Neural cell (in vitro differentiated cells): ENCODE measurements at regions not wholly inside any gene's neighbourhood (a gene's known extent, or its start where the extent isn't known, plus 50 kb on each side); places are given as distances from the start of the nearest gene placed in this dataset.

Source experiments
- H2AFZ ChIP-seq: fragments of 200-600, 300-800 bp; sonication (generic), shearing (Covaris generic); 2 replicates; pipeline ENCODE4 v1.6.0; 2014; ENCODE audit warnings: low read depth, mild to moderate bottlenecking, antibody characterized with exemption, low read length, moderate library complexity
- H3F3A ChIP-seq: fragments of 200-600 bp; shearing (Covaris generic); 2 replicates; pipeline ENCODE4 v1.6.1; 2016; ENCODE audit warnings: mild to moderate bottlenecking, moderate library complexity, mixed read lengths, antibody characterized with exemption, low read length; ENCODE audit not compliant: insufficient read depth, poor library complexity, severe bottlenecking
- H3K27ac ChIP-seq: fragments of 200-600, 300-800 bp; sonication (generic), shearing (Covaris generic); 2 replicates; pipeline ENCODE4 v1.5.1; 2014; ENCODE audit warnings: mild to moderate bottlenecking, low read length, moderate library complexity
- H3K27me3 ChIP-seq: fragments of 300-800, 200-600 bp; sonication (generic), shearing (Covaris generic); 2 replicates; pipeline ENCODE4 v1.6.0; 2014; ENCODE audit warnings: mild to moderate bottlenecking, low read depth, low read length, moderate library complexity; ENCODE audit not compliant: insufficient read depth
- H3K36me3 ChIP-seq: fragments of 300-800, 200-600 bp; sonication (generic), shearing (Covaris generic); 2 replicates; pipeline ENCODE4 v1.5.1; 2014; ENCODE audit warnings: mild to moderate bottlenecking, antibody characterized with exemption, low read length, moderate library complexity; ENCODE audit not compliant: insufficient read depth
- H3K4me2 ChIP-seq: fragments of 300-800, 200-600 bp; sonication (generic), shearing (Covaris generic); 2 replicates; pipeline ENCODE4 v1.6.0; 2014; ENCODE audit warnings: mild to moderate bottlenecking, low read length
- H3K4me3 ChIP-seq: fragments of 300-800, 200-600 bp; sonication (generic), shearing (Covaris generic); 2 replicates; pipeline ENCODE4 v1.5.1; 2014; ENCODE audit warnings: mild to moderate bottlenecking, low read length, moderate library complexity
- H3K79me2 ChIP-seq: fragments of 200-600 bp; shearing (Covaris generic); replicated peaks from 2 replicates; pipeline ENCODE4 v1.6.0; 2014; ENCODE audit warnings: mild to moderate bottlenecking, low read length, moderate library complexity; ENCODE audit not compliant: insufficient read depth
- H3K9ac ChIP-seq: fragments of 300-800, 200-600 bp; sonication (generic), shearing (Covaris generic); 2 replicates; pipeline ENCODE4 v1.6.1; 2016; ENCODE audit warnings: mild to moderate bottlenecking, low read length, mixed read lengths
- H3K9me2 ChIP-seq: fragments of 200-600 bp; shearing (Covaris generic); 2 replicates; pipeline ENCODE4 v1.6.1; 2016; ENCODE audit warnings: mild to moderate bottlenecking, low read length, mixed read lengths; ENCODE audit not compliant: insufficient read depth
- H3K9me3 ChIP-seq: fragments of 200-600, 300-800 bp; sonication (generic), shearing (Covaris generic); 2 replicates; pipeline ENCODE4 v1.6.1; 2016; ENCODE audit warnings: mild to moderate bottlenecking, mixed run types, low read length, moderate library complexity, mixed read lengths
- H4K20me1 ChIP-seq: fragments of 200-600 bp; shearing (Covaris generic); 2 replicates; pipeline ENCODE4 v1.6.1; 2016; ENCODE audit warnings: mild to moderate bottlenecking, mixed run types; ENCODE audit not compliant: insufficient read depth
- EZH2 ChIP-seq: fragments of 200-600, 300-800 bp; shearing (Covaris generic), sonication (generic); IDR thresholded peaks from 2 replicates; pipeline ENCODE4 v1.6.1; 2014; ENCODE audit warnings: antibody characterized with exemption, low read length, borderline replicate concordance, mild to moderate bottlenecking; ENCODE audit not compliant: insufficient read depth, poor library complexity, severe bottlenecking
- MXI1 ChIP-seq: fragments of 450-650 bp; conservative IDR thresholded peaks from 2 replicates; pipeline ENCODE4 v1.6.1; 2014; ENCODE audit warnings: antibody characterized with exemption, mild to moderate bottlenecking; ENCODE audit not compliant: poor library complexity, severe bottlenecking
- REST ChIP-seq: IDR thresholded peaks from 2 replicates; pipeline ENCODE4 v1.6.1; 2012; ENCODE audit warnings: borderline replicate concordance
- SMC3 ChIP-seq: fragments of 450-650 bp; conservative IDR thresholded peaks from 2 replicates; pipeline ENCODE4 v1.6.1; 2014; ENCODE audit warnings: antibody characterized with exemption, mild to moderate bottlenecking, moderate library complexity; ENCODE audit not compliant: poor library complexity
- TAF1 ChIP-seq: IDR thresholded peaks from 2 replicates; pipeline ENCODE4 v1.6.1; 2012; ENCODE audit warnings: low read depth

GRCh38 chr2:217071416-217071815 lies 211.6 kb upstream of the TNP1 start:
- Histone ChIP-seq H3K79me2 (no peaks in the 10 kb centered on the region), H3K9me3 (no peaks in the 10 kb centered on the region), H3K9ac (no peak overlapping the region), H3K27ac (no peak overlapping the region), H3K4me2 (no peak overlapping the region), H3K27me3 (no peaks in the 10 kb centered on the region), H2AFZ (no peak overlapping the region), H3F3A (no peaks in the 10 kb centered on the region), H3K4me3 (no peak overlapping the region), H4K20me1 (no peaks in the 10 kb centered on the region), H3K9me2 (no peaks in the 10 kb centered on the region), H3K36me3 (no peaks in the 10 kb centered on the region)
- no peak for TF ChIP-seq REST
- no peak for TF ChIP-seq MXI1

GRCh38 chr2:217070611-217071010 lies 210.7 kb upstream of the TNP1 start:
- H3K9ac ChIP-seq = no peak overlapping the region
- no peak overlapping the region for H3K4me3 ChIP-seq
- no peak overlapping the region for H3K27ac ChIP-seq

More at GRCh38 chr2:217070611-217071010, 210.7 kb upstream of the TNP1 start:
- Histone ChIP-seq H4K20me1 (no peaks in the 10 kb centered on the region), H3K9me3 (no peaks in the 10 kb centered on the region), H3F3A (no peaks in the 10 kb centered on the region), H3K79me2 (no peaks in the 10 kb centered on the region), H3K4me2 (no peak overlapping the region), H3K36me3 (no peaks in the 10 kb centered on the region), H3K9me2 (no peaks in the 10 kb centered on the region), H3K27me3 (no peaks in the 10 kb centered on the region), H2AFZ (no peak overlapping the region)
- TF ChIP-seq EZH2 = no peak
- no peak for TF ChIP-seq REST
- TF ChIP-seq SMC3 = no peak
- no peak for TF ChIP-seq TAF1
